K562 (cell line): ENCODE measurements at regions not wholly inside any gene's neighbourhood (a gene's known extent, or its start where the extent isn't known, plus 50 kb on each side); places are given as distances from the start of the nearest gene placed in this dataset.

Source experiments
- ATAC-seq: fragments of 200-7000 bp; cut with Tn5 transposase; 3 replicates; pipeline ENCODE4 v1.9.1; 2020; ENCODE audit warnings: moderate library complexity
- BruUV-seq: library from RNA; stranded (reverse); fragments of 400-500 nt; replicated peaks from 2 replicates; lab custom pipeline; 2021; lab: Mats Ljungman, UMichigan
- CTCF ChIA-PET: fragments of 300-600 bp; formaldehyde crosslinking; extraction: SDS; loops from one replicate; lab custom pipeline; 2021; ENCODE audit warnings: low intra/inter-chr PET ratio; lab: Yijun Ruan, JAX
- POLR2A ChIA-PET: fragments of 300-600, 350-650 bp; sonication (Branson Sonifier 250); formaldehyde crosslinking; extraction: SDS; loops from one replicate; lab custom pipeline; 2021; ENCODE audit warnings: antibody characterized with exemption, inconsistent platforms; lab: Yijun Ruan, JAX
- DNase-seq, 4 experiments: peaks; one replicate each; pipeline versions ENCODE4 v3.0.0 to v3.0.0-alpha.2; 2011 to 2018; ENCODE audit warnings: low spot score in 3 of 4, mixed read lengths in 3 of 4; ENCODE audit errors: extremely low read depth in 1 of 4
- FAIRE-seq: peaks from 2 replicates; lab custom pipeline; 2011; peaks lifted over from hg19 to GRCh38; lab: Jason Lieb, UNC
- H2AFZ ChIP-seq: 2 replicates; pipeline ENCODE4 v1.6.0; 2011; ENCODE audit warnings: low read depth, low read length, control low read depth, inconsistent platforms
- H3K27ac ChIP-seq: fragments of 200-600 bp; 3 replicates; pipeline ENCODE4 v1.8.0; 2011; ENCODE audit warnings: low read depth, mild to moderate bottlenecking, control low read depth, inconsistent platforms, low read length, moderate library complexity, mixed read lengths; ENCODE audit errors: extremely low read depth
- H3K27me3 ChIP-seq, 2 experiments: fragments of 300-600 bp in 1 of 2; 2 replicates in 1 of 2; 3 replicates in 1 of 2; pipeline versions ENCODE4 v1.6.0 to v1.8.0; 2011; ENCODE audit warnings: inconsistent platforms in 2 of 2, low read length in 2 of 2, mild to moderate bottlenecking in 1 of 2, mixed read lengths in 1 of 2, moderate library complexity in 1 of 2; ENCODE audit not compliant: control insufficient read depth in 2 of 2, insufficient read depth in 2 of 2
- H3K36me3 ChIP-seq: fragments of 300-600 bp; 3 replicates; pipeline ENCODE4 v1.8.0; 2011; ENCODE audit warnings: mild to moderate bottlenecking, low read length, inconsistent platforms; ENCODE audit not compliant: control insufficient read depth, insufficient read depth
- H3K4me1 ChIP-seq, 2 experiments: fragments of 200-600 bp in 1 of 2; replicated peaks in 1 of 2; 2 replicates in 1 of 2; 3 replicates in 1 of 2; pipeline versions ENCODE4 v1.5.1 to v1.8.0; 2011; ENCODE audit warnings: inconsistent platforms in 2 of 2, low read length in 2 of 2, mild to moderate bottlenecking in 1 of 2, mixed read lengths in 1 of 2, moderate library complexity in 1 of 2; ENCODE audit not compliant: control insufficient read depth in 2 of 2, insufficient read depth in 2 of 2
- H3K4me2 ChIP-seq: 2 replicates; pipeline ENCODE4 v1.6.1; 2011; ENCODE audit warnings: low read length, control low read depth, inconsistent platforms, mixed read lengths; ENCODE audit not compliant: insufficient read depth
- H3K4me3 ChIP-seq: fragments of 200-600 bp; sonication (generic), shearing (Covaris generic); 2 replicates; pipeline ENCODE4 v1.5.1; 2016; ENCODE audit warnings: control low read depth, inconsistent platforms
- H3K79me2 ChIP-seq: fragments of 200-600 bp; 3 replicates; pipeline ENCODE4 v1.8.0; 2011; ENCODE audit warnings: low read length, inconsistent platforms; ENCODE audit not compliant: control insufficient read depth, insufficient read depth
- H3K9ac ChIP-seq, 2 experiments: 2 replicates each; pipeline versions ENCODE4 v1.6.0 to v1.6.1; 2011; ENCODE audit warnings: low read depth in 2 of 2, low read length in 2 of 2, control low read depth in 1 of 2, inconsistent platforms in 1 of 2, mild to moderate bottlenecking in 1 of 2, mixed read lengths in 1 of 2; ENCODE audit not compliant: insufficient read depth in 1 of 2
- H3K9me1 ChIP-seq: one replicate; pipeline ENCODE4 v1.6.0; 2011; ENCODE audit warnings: inconsistent platforms, mild to moderate bottlenecking, low read length, moderate library complexity; ENCODE audit not compliant: control insufficient read depth, insufficient read depth
- H3K9me3 ChIP-seq: replicated peaks from 2 replicates; pipeline ENCODE4 v1.5.1; 2011; ENCODE audit warnings: low read depth, low read length, inconsistent platforms; ENCODE audit not compliant: control insufficient read depth, insufficient read depth
- H4K20me1 ChIP-seq: replicated peaks from 2 replicates; pipeline ENCODE4 v1.6.1; 2011; ENCODE audit warnings: low read length, inconsistent platforms, mixed read lengths; ENCODE audit not compliant: control insufficient read depth, insufficient read depth
- ARHGAP35 ChIP-seq: fragments of 450-650 bp; IDR thresholded peaks from 2 replicates; pipeline ENCODE4 v1.6.1; 2018; ENCODE audit not compliant: partially characterized antibody
- BHLHE40 ChIP-seq: IDR thresholded peaks from 2 replicates; pipeline ENCODE4 v1.6.1; 2011; ENCODE audit warnings: low read length, improper control_type of control experiment
- ESRRB ChIP-seq: fragments of 250-450 bp; sonication (Bioruptor Pico); IDR thresholded peaks from 2 replicates; pipeline ENCODE4 v1.5.0; 2020; ENCODE audit warnings: mild to moderate bottlenecking, moderate library complexity, borderline replicate concordance
- FIP1L1 ChIP-seq: fragments of 200-400 bp; formaldehyde crosslinking; IDR thresholded peaks from 2 replicates; pipeline ENCODE4 v1.6.1; 2018; ENCODE audit warnings: mild to moderate bottlenecking, low read depth, low read length; ENCODE audit not compliant: poor library complexity, severe bottlenecking
- JUN ChIP-seq, 2 experiments: sonication (generic) in 1 of 2; formaldehyde crosslinking in 1 of 2; IDR thresholded peaks; 2 replicates each; pipeline versions ENCODE4 v1.6.1 to v1.8.0; 2012 to 2022; ENCODE audit warnings: borderline replicate concordance in 2 of 2, mild to moderate bottlenecking in 2 of 2, improper control_type of control experiment in 1 of 2, low read depth in 1 of 2, low read length in 1 of 2, missing genetic modification reagents in 1 of 2
- KAT7 ChIP-seq: sonication (generic); formaldehyde crosslinking; IDR thresholded peaks from 2 replicates; pipeline ENCODE4 v1.8.0; 2022; ENCODE audit warnings: missing genetic modification reagents, mild to moderate bottlenecking, borderline replicate concordance
- RFX7 ChIP-seq: fragments of 250-450 bp; sonication (Bioruptor Pico); IDR thresholded peaks from 2 replicates; pipeline ENCODE4 v1.5.1; 2021; ENCODE audit warnings: mild to moderate bottlenecking
- ZNF140 ChIP-seq: fragments of 250-450 bp; sonication (Bioruptor Pico); IDR thresholded peaks from 2 replicates; pipeline ENCODE4 v1.8.0; 2021; ENCODE audit warnings: moderate library complexity, mild to moderate bottlenecking, inconsistent platforms
- ZNF280B ChIP-seq: fragments of 250-450 bp; sonication (Bioruptor Pico); IDR thresholded peaks from 2 replicates; pipeline ENCODE4 v1.5.1; 2021; ENCODE audit warnings: mild to moderate bottlenecking
- ZNF707 ChIP-seq: fragments of 250-450 bp; sonication (Bioruptor Pico); conservative IDR thresholded peaks from 2 replicates; pipeline ENCODE4 v1.8.0; 2022; ENCODE audit warnings: inconsistent platforms, mild to moderate bottlenecking, moderate library complexity
- WGBS: fragments of 100-300 bp; shearing (Covaris generic); methylation state at CpG from one replicate; pipeline ENCODE4 v1.1.6; 2016; ENCODE audit warnings: low coverage, mixed read lengths; ENCODE audit not compliant: insufficient coverage; ENCODE audit errors: missing lambda C conversion rate; 5-methylcytosine and 5-hydroxymethylcytosine counted together
- in situ Hi-C: fragments of 300-500 bp; cut with MboI; formaldehyde crosslinking; loops from 4 replicates; pipeline ENCODE4 v1.15.0; 2018; ENCODE audit warnings: inconsistent platforms, mixed read lengths
- intact Hi-C: fragments of 100-400 bp; cut with micrococcal nuclease; formaldehyde crosslinking; loops from 2 replicates; pipeline ENCODE4 v1.14.2; 2022
- TF ChIP-seq, protein P1 (sequence below): fragments of 200-800 bp; sonication (Bioruptor generic); IDR thresholded peaks from 2 replicates; pipeline ENCODE4 v1.6.1; 2017; ENCODE audit warnings: missing genetic modification characterization, missing compliant biosample characterization
- TF ChIP-seq, protein P2 (sequence below): fragments of 450-650 bp; formaldehyde crosslinking; conservative IDR thresholded peaks from 2 replicates; pipeline ENCODE4 v1.4.0; 2022; ENCODE audit warnings: mild to moderate bottlenecking, missing genetic modification characterization
- TF ChIP-seq, protein P3 (sequence below), 3 experiments: IDR thresholded peaks in 2 of 3; conservative IDR thresholded peaks in 1 of 3; 2 replicates each; pipeline ENCODE4 v1.5.1; 2011 to 2012; ENCODE audit warnings: low read length in 3 of 3, mild to moderate bottlenecking in 3 of 3, control low read depth in 2 of 3, improper control_type of control experiment in 1 of 3, inconsistent platforms in 1 of 3, low read depth in 1 of 3, mixed read lengths in 1 of 3, moderate library complexity in 1 of 3; ENCODE audit not compliant: insufficient read depth in 2 of 3

DNA sequence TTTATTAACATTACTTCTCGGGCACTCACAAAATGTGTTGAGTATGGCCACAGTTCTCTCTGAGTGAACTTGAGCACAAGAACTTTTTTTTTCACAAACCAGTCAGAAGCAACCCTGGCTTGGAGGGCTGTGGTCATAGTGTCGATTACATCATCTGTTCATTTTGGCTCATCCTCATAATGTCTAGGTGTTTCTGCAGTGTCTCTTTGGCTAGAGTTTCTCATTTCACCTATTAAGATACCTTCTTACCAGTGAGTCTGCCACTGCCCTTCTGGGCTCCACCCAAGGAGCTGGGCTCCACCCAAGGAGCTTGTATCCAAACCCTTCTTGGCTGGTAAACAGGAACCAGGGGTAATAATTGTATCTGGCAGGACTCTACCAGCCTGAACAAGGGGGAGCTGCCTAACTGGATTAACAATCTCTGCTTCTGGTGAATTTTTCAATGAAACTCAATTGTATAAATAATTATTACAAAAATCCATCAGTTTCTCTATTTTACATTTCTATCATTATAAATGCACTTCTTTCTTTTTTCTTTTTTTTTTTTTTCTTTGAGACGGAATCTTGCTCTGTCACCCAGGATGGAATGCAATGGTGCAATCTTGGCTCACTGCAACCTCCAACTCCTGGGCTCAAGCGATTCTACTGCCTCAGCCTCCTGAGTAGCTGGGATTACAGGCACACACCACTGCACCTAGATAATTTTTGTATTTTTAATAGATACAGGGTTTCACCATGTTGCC is 667.7 kb upstream of the SLIT2 start (continued):
- no peak for TF ChIP-seq ZNF140 (CRISPR knock-in tag)
- TF ChIP-seq, protein P1, sequence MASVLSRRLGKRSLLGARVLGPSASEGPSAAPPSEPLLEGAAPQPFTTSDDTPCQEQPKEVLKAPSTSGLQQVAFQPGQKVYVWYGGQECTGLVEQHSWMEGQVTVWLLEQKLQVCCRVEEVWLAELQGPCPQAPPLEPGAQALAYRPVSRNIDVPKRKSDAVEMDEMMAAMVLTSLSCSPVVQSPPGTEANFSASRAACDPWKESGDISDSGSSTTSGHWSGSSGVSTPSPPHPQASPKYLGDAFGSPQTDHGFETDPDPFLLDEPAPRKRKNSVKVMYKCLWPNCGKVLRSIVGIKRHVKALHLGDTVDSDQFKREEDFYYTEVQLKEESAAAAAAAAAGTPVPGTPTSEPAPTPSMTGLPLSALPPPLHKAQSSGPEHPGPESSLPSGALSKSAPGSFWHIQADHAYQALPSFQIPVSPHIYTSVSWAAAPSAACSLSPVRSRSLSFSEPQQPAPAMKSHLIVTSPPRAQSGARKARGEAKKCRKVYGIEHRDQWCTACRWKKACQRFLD (CRISPR knock-in tag), result no peak

DNA sequence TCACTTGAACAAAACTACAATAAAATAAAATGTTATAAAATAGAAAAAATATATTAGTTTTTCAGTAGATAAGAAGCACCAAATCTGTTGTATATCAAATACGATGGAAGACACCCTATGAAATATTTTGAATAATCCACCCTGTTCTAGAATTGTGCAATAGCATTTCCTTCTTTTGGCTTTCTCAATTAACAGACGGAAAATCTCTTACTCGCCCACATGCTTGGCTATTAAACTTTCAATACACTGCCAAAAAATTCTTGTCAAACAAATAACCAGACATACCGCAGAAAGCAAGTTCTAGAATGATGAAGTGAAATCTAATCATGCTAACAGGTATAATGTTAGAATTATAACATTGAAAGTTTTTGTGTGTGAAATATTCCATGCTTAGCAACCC is 671.6 kb upstream of the SLIT2 start:
- Histone ChIP-seq H3K27me3 (no peaks in the 10 kb centered on the region), H3K79me2 (no peaks in the 10 kb centered on the region), H3K4me2 (no peak overlapping the region), H3K4me3 (no peak overlapping the region), H3K9me1 (no peaks in the 10 kb centered on the region), H4K20me1 (no peaks in the 10 kb centered on the region), H3K9me3 (peaks cover 4% of the 10 kb centered on the region; the same call in 1 of the 2 replicates), H3K36me3 (no peaks in the 10 kb centered on the region), H3K4me1 (no peaks in the 10 kb centered on the region), H3K9ac (no peak overlapping the region), H3K27ac (no peak overlapping the region), H2AFZ (no peak overlapping the region)
- WGBS, result 0% methylated on average over 4 of the region's 4 CpGs
- no peak for DNase-seq
- BruUV-seq, result no TSS peak
- ATAC-seq, result no peak
- in situ Hi-C loops, result no loop called here
- TF ChIP-seq RFX7, result no peak
- no peak for TF ChIP-seq ARHGAP35
- TF ChIP-seq, protein P2, sequence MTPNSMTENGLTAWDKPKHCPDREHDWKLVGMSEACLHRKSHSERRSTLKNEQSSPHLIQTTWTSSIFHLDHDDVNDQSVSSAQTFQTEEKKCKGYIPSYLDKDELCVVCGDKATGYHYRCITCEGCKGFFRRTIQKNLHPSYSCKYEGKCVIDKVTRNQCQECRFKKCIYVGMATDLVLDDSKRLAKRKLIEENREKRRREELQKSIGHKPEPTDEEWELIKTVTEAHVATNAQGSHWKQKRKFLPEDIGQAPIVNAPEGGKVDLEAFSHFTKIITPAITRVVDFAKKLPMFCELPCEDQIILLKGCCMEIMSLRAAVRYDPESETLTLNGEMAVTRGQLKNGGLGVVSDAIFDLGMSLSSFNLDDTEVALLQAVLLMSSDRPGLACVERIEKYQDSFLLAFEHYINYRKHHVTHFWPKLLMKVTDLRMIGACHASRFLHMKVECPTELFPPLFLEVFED (CRISPR knock-in tag), result no peak
- no peak for TF ChIP-seq JUN (IDR thresholded peaks at IDR 0.05; ENCODE audit: borderline replicate concordance, low read depth, low read length)
- TF ChIP-seq JUN (CRISPR knock-in tag; IDR thresholded peaks at IDR 0.05; ENCODE audit: borderline replicate concordance), result no peak
- TF ChIP-seq FIP1L1, result no peak
- TF ChIP-seq ZNF707, result no peak
- TF ChIP-seq ESRRB (CRISPR knock-in tag), result no peak
- no peak for TF ChIP-seq BHLHE40
- no peak for TF ChIP-seq KAT7
- TF ChIP-seq, protein P3, sequence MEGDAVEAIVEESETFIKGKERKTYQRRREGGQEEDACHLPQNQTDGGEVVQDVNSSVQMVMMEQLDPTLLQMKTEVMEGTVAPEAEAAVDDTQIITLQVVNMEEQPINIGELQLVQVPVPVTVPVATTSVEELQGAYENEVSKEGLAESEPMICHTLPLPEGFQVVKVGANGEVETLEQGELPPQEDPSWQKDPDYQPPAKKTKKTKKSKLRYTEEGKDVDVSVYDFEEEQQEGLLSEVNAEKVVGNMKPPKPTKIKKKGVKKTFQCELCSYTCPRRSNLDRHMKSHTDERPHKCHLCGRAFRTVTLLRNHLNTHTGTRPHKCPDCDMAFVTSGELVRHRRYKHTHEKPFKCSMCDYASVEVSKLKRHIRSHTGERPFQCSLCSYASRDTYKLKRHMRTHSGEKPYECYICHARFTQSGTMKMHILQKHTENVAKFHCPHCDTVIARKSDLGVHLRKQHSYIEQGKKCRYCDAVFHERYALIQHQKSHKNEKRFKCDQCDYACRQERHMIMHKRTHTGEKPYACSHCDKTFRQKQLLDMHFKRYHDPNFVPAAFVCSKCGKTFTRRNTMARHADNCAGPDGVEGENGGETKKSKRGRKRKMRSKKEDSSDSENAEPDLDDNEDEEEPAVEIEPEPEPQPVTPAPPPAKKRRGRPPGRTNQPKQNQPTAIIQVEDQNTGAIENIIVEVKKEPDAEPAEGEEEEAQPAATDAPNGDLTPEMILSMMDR (IDR thresholded peaks at IDR 0.05 in 2 of 3, conservative IDR thresholded peaks at IDR 0.05 in 1 of 3; ENCODE audit: insufficient read depth in 2 of 3, low read depth in 1 of 3, low read length in 3 of 3), result no peak
- no peak for TF ChIP-seq ZNF280B (CRISPR knock-in tag)
- intact Hi-C loops, result no loop called here
- ChIA-PET POLR2A (no interaction called here), CTCF (no interaction called here)
- no peak for FAIRE-seq
